Lung (tissue), 11 donors: ENCODE measurements at regions not wholly inside any gene's neighbourhood (a gene's known extent, or its start where the extent isn't known, plus 50 kb on each side); places are given as distances from the start of the nearest gene placed in this dataset.

Experiments
- ATAC-seq: fragments of 200-7000 bp; cut with Tn5 transposase; one replicate; pipeline ENCODE4 v1.9.1; 2020; ENCODE audit warnings: moderate number of reproducible peaks; ENCODE audit not compliant: insufficient read depth, low FRiP score
- DNase-seq, 3 donors: peaks; one replicate each; pipeline ENCODE4 v3.0.0-alpha.2; 2013 to 2017
- H3K27ac ChIP-seq, 2 donors: one replicate each; pipeline ENCODE4 v1.5.1; 2013; ENCODE audit warnings: mild to moderate bottlenecking in 2 of 2, moderate library complexity in 2 of 2, control low read depth in 1 of 2, inconsistent platforms in 1 of 2, low read depth in 1 of 2, low read length in 1 of 2
- H3K27me3 ChIP-seq, 3 donors: one replicate each; pipeline ENCODE4 v1.5.1; 2013; ENCODE audit warnings: low read length in 2 of 3; ENCODE audit not compliant: control insufficient read depth in 3 of 3, insufficient read depth in 3 of 3
- H3K36me3 ChIP-seq, 4 donors: one replicate each; pipeline ENCODE4 v1.5.1; 2013; ENCODE audit warnings: low read length in 4 of 4, mild to moderate bottlenecking in 1 of 4, moderate library complexity in 1 of 4; ENCODE audit not compliant: control insufficient read depth in 4 of 4, insufficient read depth in 4 of 4
- H3K4me1 ChIP-seq, 5 donors: one replicate each; pipeline ENCODE4 v1.5.1; 2013; ENCODE audit warnings: low read length in 5 of 5, mild to moderate bottlenecking in 2 of 5, moderate library complexity in 1 of 5; ENCODE audit not compliant: control insufficient read depth in 5 of 5, insufficient read depth in 5 of 5
- H3K4me3 ChIP-seq: one replicate; pipeline ENCODE4 v1.5.1; 2013; ENCODE audit warnings: mild to moderate bottlenecking, control low read depth, moderate library complexity
- H3K9ac ChIP-seq, 2 donors: one replicate each; pipeline ENCODE4 v1.5.1; 2013; ENCODE audit warnings: low read length in 2 of 2, control low read depth in 1 of 2; ENCODE audit not compliant: insufficient read depth in 1 of 2
- H3K9me3 ChIP-seq, 4 donors: one replicate each; pipeline ENCODE4 v1.5.1; 2013; ENCODE audit warnings: low read length in 3 of 4, mild to moderate bottlenecking in 1 of 4, moderate library complexity in 1 of 4; ENCODE audit not compliant: control insufficient read depth in 4 of 4, insufficient read depth in 3 of 4
- CTCF ChIP-seq: IDR thresholded peaks from 2 replicates; pipeline ENCODE4 v1.5.1; 2012; ENCODE audit warnings: mild to moderate bottlenecking; ENCODE audit errors: control extremely low read depth, extremely low read depth
- WGBS, 2 donors: extraction: QIAGEN DNeasy Blood & Tissue Kit; methylation state at CpG; one replicate each; pipeline ENCODE4 v1.1.7; 2013; 5-methylcytosine and 5-hydroxymethylcytosine counted together
- donor health status: control.
- donor health status: control.
- donor health status: Bipolar disorder and iron deficiency.
- donor health status: healthy.
- donor health status: DM: yes; HTN: yes; CAD: no.

GRCh38 chr1:94617134-94617805 is 75.7 kb upstream of the F3 start:
- 72 to 74% methylated on average over 6 of the region's 6 CpGs for WGBS, 2 donors
- no peak for TF ChIP-seq CTCF
- Histone ChIP-seq H3K36me3 (no peaks in the 10 kb centered on the region), H3K27me3 (no peaks in the 10 kb centered on the region), H3K27ac (no peak overlapping the region), H3K9me3 (no peaks in the 10 kb centered on the region), H3K9ac (no peak overlapping the region), H3K4me1 (peaks cover 0 to 10% (median 0%) of the 10 kb centered on the region in 5 donors), H3K4me3 (no peak overlapping the region)
- no peak for ATAC-seq
- no peak for DNase-seq

GRCh38 chr1:94616506-94616905 is 74.9 kb upstream of the F3 start:
- Histone ChIP-seq H3K9me3 (no peaks in the 10 kb centered on the region), H3K4me3 (no peak overlapping the region), H3K36me3 (no peaks in the 10 kb centered on the region), H3K27ac (no peak overlapping the region), H3K9ac (no peak overlapping the region), H3K27me3 (no peaks in the 10 kb centered on the region), H3K4me1 (peaks cover 0 to 10% (median 0%) of the 10 kb centered on the region in 5 donors)
- no peak for TF ChIP-seq CTCF
- 62 to 74% methylated on average over 2 of the region's 2 CpGs for WGBS, 2 donors
- no peak for DNase-seq
- no peak for ATAC-seq

GRCh38 chr1:94614996-94615395 is 73.4 kb upstream of the F3 start:
- Histone ChIP-seq H3K4me3 (no peak overlapping the region), H3K4me1 (peaks cover 0 to 5% (median 0%) of the 10 kb centered on the region in 5 donors), H3K36me3 (no peaks in the 10 kb centered on the region), H3K27me3 (no peaks in the 10 kb centered on the region), H3K9ac (no peak overlapping the region), H3K9me3 (no peaks in the 10 kb centered on the region), H3K27ac (no peak overlapping the region)
- no peak for TF ChIP-seq CTCF
- ATAC-seq (peak; percentile 79), DNase-seq (peak in 2 of 3 donors; percentile 14 to 30)
- 12 to 15% methylated on average over 4 of the region's 4 CpGs for WGBS, 2 donors
